GM20431 (cell line): ENCODE measurements at regions not wholly inside any gene's neighbourhood (a gene's known extent, or its start where the extent isn't known, plus 50 kb on each side); places are given as distances from the start of the nearest gene placed in this dataset.

ENCODE experiments used
- in situ Hi-C: fragments of 300-500 bp; cut with MseI, MboI; formaldehyde crosslinking; loops from one replicate; pipeline ENCODE4 v1.15.0; 2020; ENCODE audit warnings: low sequenced_read_pairs; ENCODE audit not compliant: unreplicated experiment

- in situ Hi-C loops = loop anchor here (25.0 kb wide), 1 partner anchor 154 kb away; no protein-coding TSS in a partner anchor
Observed at GRCh38 chr5:42908509-42909488, 97.1 kb upstream of the SELENOP start.

- in situ Hi-C loops = loop anchor here (25.0 kb wide), 1 partner anchor 154 kb away; no protein-coding TSS in a partner anchor
Observed at GRCh38 chr5:42908086-42908485, 96.4 kb upstream of the SELENOP start.

- in situ Hi-C loops = loop anchor here (25.0 kb wide), 1 partner anchor 156 kb away; no protein-coding TSS in a partner anchor
Observed at GRCh38 chr5:42905827-42906226, 94.1 kb upstream of the SELENOP start.

- in situ Hi-C loops = loop anchor here (25.0 kb wide), 1 partner anchor 162 kb away; no protein-coding TSS in a partner anchor
Observed at GRCh38 chr5:42900734-42901133, 89.0 kb upstream of the SELENOP start.

GRCh38 chr5:42898760-42899159, 87.1 kb upstream of the SELENOP start:
- in situ Hi-C loops = no loop called here

GRCh38 chr5:42896523-42896922, 84.8 kb upstream of the SELENOP start:
- in situ Hi-C loops = no loop called here

- in situ Hi-C loops = no loop called here
Observed at GRCh38 chr5:42894057-42894456, 82.4 kb upstream of the SELENOP start.

GRCh38 chr5:42889311-42889933, 77.7 kb upstream of the SELENOP start:
- in situ Hi-C loops = no loop called here

- in situ Hi-C loops = no loop called here
Observed at GRCh38 chr5:42888771-42889170, 77.1 kb upstream of the SELENOP start.

GRCh38 chr5:42887575-42887974, 75.9 kb upstream of the SELENOP start:
- in situ Hi-C loops = no loop called here

- in situ Hi-C loops = no loop called here
Observed at GRCh38 chr5:42887097-42887496, 75.4 kb upstream of the SELENOP start.

- in situ Hi-C loops = no loop called here
Observed at GRCh38 chr5:42886635-42887034, 74.9 kb upstream of the SELENOP start.

- in situ Hi-C loops = no loop called here
Observed at GRCh38 chr5:42884326-42884725, 72.6 kb upstream of the SELENOP start.

GRCh38 chr5:42881416-42882117, 69.9 kb upstream of the SELENOP start:
- in situ Hi-C loops = no loop called here

GRCh38 chr5:42880496-42881150, 68.9 kb upstream of the SELENOP start:
- in situ Hi-C loops = no loop called here

- in situ Hi-C loops = no loop called here
Observed at GRCh38 chr5:42879291-42879690, 67.6 kb upstream of the SELENOP start.

GRCh38 chr5:42878550-42878949, 66.9 kb upstream of the SELENOP start:
- in situ Hi-C loops = no loop called here

GRCh38 chr5:42878041-42878440, 66.3 kb upstream of the SELENOP start:
- in situ Hi-C loops = no loop called here

- in situ Hi-C loops = no loop called here
Observed at GRCh38 chr5:42877431-42877830, 65.7 kb upstream of the SELENOP start.

GRCh38 chr5:42876375-42876844, 64.7 kb upstream of the SELENOP start:
- in situ Hi-C loops = no loop called here
